Mesothelial cell of epicardium (in vitro differentiated cells): ENCODE measurements at regions not wholly inside any gene's neighbourhood (a gene's known extent, or its start where the extent isn't known, plus 50 kb on each side); places are given as distances from the start of the nearest gene placed in this dataset.
"Not testable (repeated sequence)": the region's sequence is repeated elsewhere in the genome, so short reads cannot be mapped to it uniquely, and the experiment has no call there.

Source experiments
- DNase-seq, 2 experiments: peaks; one replicate each; pipeline ENCODE4 v3.0.0; 2021; ENCODE audit warnings: low spot score in 2 of 2; ENCODE audit not compliant: unreplicated experiment in 2 of 2
- H3K27ac Mint-ChIP-seq: 2 replicates; pipeline ENCODE4 v1.8.0; 2021; ENCODE audit warnings: mixed read lengths
- H3K27me3 Mint-ChIP-seq: 2 replicates; pipeline ENCODE4 v1.8.0; 2021; ENCODE audit warnings: low read depth, mixed read lengths
- H3K36me3 Mint-ChIP-seq: 2 replicates; pipeline ENCODE4 v1.8.0; 2021; ENCODE audit warnings: mixed read lengths
- H3K4me1 Mint-ChIP-seq: 2 replicates; pipeline ENCODE4 v1.8.0; 2021; ENCODE audit warnings: mixed read lengths
- H3K4me3 Mint-ChIP-seq: 2 replicates; pipeline ENCODE4 v1.8.0; 2021; ENCODE audit warnings: mild to moderate bottlenecking, moderate library complexity, mixed read lengths
- H3K9me3 Mint-ChIP-seq: 2 replicates; pipeline ENCODE4 v1.8.0; 2021; ENCODE audit warnings: mixed read lengths
- TF ChIP-seq, protein P1 (sequence below): fragments of 200-600 bp; sonication (generic); IDR thresholded peaks from one replicate; pipeline ENCODE4 v1.5.0; 2021; ENCODE audit warnings: antibody characterized with exemption; ENCODE audit not compliant: unreplicated experiment

DNA sequence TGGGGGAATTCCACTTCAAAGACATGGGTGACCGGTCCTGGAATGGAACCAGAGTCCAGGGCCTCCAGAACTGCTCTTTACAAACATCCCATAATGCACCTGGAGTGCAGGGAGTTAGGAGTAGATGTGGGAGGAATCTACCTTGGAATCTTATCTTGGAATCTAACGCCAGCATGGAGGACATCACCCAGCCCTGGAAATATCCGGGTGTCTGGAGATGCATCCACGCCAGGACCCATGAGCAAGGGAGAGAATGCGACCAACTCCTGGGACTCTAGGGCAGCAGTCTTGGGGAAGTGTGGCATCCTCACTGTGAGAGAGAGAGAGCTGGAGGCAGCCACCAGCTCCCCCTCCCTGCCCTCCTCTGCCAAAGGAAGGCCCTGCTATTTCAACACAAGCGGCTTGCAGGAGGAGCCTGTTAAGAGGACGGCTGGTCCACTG is 211.8 kb downstream of the UQCRFS1 start:
- H3K27me3 Mint-ChIP-seq = peaks cover 16% of the 10 kb centered on the region
- DNase-seq = no peak
- TF ChIP-seq, protein P1, sequence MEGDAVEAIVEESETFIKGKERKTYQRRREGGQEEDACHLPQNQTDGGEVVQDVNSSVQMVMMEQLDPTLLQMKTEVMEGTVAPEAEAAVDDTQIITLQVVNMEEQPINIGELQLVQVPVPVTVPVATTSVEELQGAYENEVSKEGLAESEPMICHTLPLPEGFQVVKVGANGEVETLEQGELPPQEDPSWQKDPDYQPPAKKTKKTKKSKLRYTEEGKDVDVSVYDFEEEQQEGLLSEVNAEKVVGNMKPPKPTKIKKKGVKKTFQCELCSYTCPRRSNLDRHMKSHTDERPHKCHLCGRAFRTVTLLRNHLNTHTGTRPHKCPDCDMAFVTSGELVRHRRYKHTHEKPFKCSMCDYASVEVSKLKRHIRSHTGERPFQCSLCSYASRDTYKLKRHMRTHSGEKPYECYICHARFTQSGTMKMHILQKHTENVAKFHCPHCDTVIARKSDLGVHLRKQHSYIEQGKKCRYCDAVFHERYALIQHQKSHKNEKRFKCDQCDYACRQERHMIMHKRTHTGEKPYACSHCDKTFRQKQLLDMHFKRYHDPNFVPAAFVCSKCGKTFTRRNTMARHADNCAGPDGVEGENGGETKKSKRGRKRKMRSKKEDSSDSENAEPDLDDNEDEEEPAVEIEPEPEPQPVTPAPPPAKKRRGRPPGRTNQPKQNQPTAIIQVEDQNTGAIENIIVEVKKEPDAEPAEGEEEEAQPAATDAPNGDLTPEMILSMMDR = no peak
- H3K4me3 Mint-ChIP-seq = no peak overlapping the region
- H3K4me1 Mint-ChIP-seq = no peaks in the 10 kb centered on the region
- H3K9me3 Mint-ChIP-seq = peaks cover 22% of the 10 kb centered on the region
- no peak overlapping the region for H3K27ac Mint-ChIP-seq
- H3K36me3 Mint-ChIP-seq = no peaks in the 10 kb centered on the region

DNA sequence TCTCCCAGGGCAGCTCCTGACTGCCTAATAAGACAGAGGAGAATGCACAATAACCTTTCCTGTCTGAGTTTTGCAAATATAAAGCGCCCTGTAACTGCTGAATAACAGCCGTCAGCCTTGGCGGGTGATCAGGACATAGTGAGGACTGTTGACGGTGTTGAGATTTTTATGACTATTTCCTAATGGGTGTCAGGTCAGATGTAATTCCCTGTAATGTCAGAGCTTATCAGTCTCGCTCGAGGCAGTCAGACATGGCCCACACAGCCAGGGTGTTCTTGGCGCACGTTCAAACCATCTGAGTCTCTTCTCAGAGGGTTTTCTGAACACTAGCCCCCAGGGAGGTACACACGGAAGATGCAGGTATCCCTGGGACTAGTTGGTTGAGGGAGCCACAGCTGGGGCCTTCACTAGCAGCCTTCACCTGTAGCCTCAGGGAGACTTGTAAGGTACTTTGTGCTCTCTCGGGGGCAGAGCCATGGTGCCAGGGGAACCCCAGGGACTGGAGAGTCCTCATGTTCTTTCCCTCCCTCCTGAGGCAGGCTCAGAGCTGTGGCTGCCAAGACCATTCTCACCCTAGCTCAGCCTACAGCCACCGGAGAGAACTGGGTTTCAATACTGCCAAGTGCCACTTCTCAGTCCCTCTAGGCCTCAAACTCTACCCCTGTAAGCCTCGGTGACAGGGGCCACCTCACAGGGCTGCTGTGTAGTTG is 213.1 kb downstream of the UQCRFS1 start:
- Mint-ChIP-seq H3K4me3 (no peak overlapping the region), H3K27me3 (peaks cover 16% of the 10 kb centered on the region), H3K4me1 (no peaks in the 10 kb centered on the region), H3K36me3 (no peaks in the 10 kb centered on the region), H3K27ac (no peak overlapping the region), H3K9me3 (peaks cover 30% of the 10 kb centered on the region)
- TF ChIP-seq, protein P1 = no peak
- no peak for DNase-seq

DNA sequence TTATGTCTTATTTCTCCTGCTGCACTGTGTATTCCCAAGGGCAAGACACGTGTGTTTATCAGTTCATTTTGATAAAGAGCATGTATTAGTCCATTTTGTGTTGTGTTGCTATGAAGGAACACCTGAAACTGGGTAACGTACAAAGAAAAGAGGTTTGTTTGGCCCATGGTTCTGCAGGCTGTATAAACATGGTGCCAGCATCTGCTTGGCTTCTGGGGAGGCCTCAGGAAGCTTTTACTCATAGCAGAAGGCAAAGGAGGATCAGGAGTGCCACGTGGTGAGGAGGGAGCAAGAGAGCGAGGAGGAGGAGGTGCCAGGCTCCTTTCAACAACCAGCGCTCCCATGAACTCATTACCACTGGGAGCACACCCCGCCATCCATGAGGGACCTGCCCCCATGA is 214.0 kb downstream of the UQCRFS1 start:
- TF ChIP-seq, protein P1 = no peak
- Mint-ChIP-seq H3K36me3 (no peaks in the 10 kb centered on the region), H3K9me3 (peaks cover 39% of the 10 kb centered on the region), H3K27ac (no peak overlapping the region), H3K27me3 (peaks cover 16% of the 10 kb centered on the region), H3K4me1 (no peaks in the 10 kb centered on the region), H3K4me3 (no peak overlapping the region)
- no peak for DNase-seq

DNA sequence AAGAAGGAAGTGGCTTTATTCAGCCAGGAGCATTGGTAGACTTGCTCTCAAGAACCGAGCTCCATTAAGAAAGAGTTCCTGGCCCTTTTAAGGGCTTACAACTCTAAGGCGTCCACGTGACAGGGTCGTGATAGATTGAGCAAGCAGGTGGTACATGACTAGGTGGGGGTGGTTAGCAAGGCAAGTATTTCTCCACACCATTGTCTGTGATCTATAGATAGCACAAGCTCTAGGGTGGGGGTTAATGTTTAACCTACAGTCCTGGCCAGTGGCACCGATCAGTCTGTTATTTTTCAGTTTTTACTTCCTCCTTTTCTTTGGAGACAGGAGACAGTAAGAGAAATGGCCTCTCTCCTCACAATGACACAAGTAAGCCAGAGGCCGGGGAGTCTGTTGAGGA is 215.1 kb downstream of the UQCRFS1 start:
- peaks cover 48% of the 10 kb centered on the region for H3K9me3 Mint-ChIP-seq
- H3K36me3 Mint-ChIP-seq, H3K27ac Mint-ChIP-seq, H3K4me3 Mint-ChIP-seq, DNase-seq, H3K4me1 Mint-ChIP-seq: not testable (repeated sequence)
- peaks cover 16% of the 10 kb centered on the region for H3K27me3 Mint-ChIP-seq

DNA sequence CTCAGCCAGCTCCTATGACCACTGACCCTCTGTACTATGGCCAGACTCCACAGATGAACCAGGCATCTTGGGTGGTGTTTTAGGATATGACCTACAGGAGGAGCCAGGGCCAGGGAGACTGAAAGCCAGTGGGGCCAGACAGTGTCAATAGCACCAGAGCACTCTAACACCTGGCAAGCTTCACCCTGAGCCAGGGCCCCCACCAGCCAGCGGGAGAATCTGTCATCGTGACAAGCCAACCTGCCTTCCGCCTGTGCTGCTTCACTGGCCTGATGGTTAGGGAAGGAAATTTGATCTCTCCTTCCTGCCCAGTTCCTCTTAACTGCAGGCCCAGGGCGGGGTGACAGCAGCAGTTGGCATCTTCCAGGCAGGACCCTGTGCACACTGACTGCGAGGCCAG is 222.4 kb downstream of the UQCRFS1 start:
- peaks cover 25% of the 10 kb centered on the region for H3K9me3 Mint-ChIP-seq
- H3K36me3 Mint-ChIP-seq = no peaks in the 10 kb centered on the region
- H3K4me3 Mint-ChIP-seq = no peak overlapping the region
- peaks cover 21% of the 10 kb centered on the region for H3K27me3 Mint-ChIP-seq
- H3K27ac Mint-ChIP-seq = no peak overlapping the region
- DNase-seq = no peak
- TF ChIP-seq, protein P1 = no peak
- H3K4me1 Mint-ChIP-seq = no peaks in the 10 kb centered on the region

DNA sequence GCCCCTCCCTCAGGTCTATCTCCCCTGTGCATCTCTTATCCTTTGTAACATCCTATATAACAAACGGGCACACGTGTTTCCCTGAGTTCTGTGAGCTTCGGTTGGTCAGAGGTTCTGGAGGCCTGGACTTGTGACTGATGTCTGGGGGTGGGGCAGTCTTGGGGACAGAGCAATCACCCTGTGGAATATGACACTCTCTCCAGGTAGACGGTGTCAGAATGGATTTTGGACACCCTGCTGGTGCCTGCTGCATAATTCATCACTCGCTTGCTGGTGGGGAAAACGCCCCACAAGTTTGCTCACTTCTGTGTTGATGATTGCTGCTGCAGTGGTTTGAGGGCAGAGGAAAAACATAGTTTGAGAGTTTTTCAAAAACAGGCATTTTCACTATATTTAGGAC is 223.2 kb downstream of the UQCRFS1 start:
- no peaks in the 10 kb centered on the region for H3K4me1 Mint-ChIP-seq
- H3K9me3 Mint-ChIP-seq = peaks cover 20% of the 10 kb centered on the region
- no peak for DNase-seq
- H3K36me3 Mint-ChIP-seq = no peaks in the 10 kb centered on the region
- H3K27ac Mint-ChIP-seq = no peak overlapping the region
- peaks cover 23% of the 10 kb centered on the region for H3K27me3 Mint-ChIP-seq
- TF ChIP-seq, protein P1 = no peak
- no peak overlapping the region for H3K4me3 Mint-ChIP-seq
